ENCODE measurements at regions not wholly inside any gene's neighbourhood (a gene's known extent, or its start where the extent isn't known, plus 50 kb on each side); places are given as distances from the start of the nearest gene placed in this dataset.

DNA sequence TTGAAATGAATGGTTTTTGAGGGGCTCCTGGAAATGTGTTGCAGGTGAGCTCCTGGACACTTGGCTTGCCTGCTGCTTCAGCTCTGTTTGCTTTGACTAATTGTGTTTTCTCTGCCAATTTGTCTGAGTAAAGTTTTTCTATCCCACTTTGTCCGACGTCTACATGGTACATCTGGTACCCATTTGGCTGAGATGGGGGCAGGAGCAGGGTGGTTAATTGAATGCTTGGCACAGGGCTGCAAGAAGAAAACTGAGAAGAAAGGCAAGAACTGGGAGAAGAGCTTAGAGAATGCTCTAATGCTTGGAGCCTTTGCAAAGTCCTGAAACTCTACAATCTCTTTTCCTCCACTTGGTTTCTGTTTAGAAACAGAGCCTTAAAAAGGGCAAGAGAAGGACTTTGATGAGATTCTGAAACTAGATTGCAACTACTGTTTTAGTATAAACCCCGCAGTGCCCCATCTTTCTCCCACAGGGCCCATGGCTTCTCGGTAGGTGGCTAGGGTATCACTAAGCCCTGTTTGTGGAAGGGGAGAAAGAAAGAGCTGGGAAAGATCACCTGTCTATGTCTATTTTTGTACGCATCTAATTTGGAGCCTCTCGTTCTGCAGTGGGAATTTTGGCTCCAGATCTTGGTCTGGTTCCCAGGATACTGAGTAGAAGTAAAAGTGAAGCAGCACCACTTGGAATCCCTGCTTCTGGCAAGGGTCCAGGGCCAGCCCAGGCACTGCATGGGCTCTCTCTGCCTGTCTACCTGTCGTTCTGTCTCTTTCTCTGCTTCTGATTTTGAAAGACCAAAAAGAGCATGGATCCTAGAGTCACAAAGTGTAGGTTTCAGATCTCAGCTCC is 214.4 kb downstream of the SEMA6A start:
- no peak for TF ChIP-seq POLR2AphosphoS5 (IDR thresholded peaks at IDR 0.05; ENCODE audit: low read depth, low read length)
- TF ChIP-seq TAF1 (IDR thresholded peaks at IDR 0.05; ENCODE audit: low read depth, low read length): no peak
- no peak for TF ChIP-seq POLR2A (IDR thresholded peaks at IDR 0.05; ENCODE audit: low read depth, low read length)
- no peak for TF ChIP-seq POU2F2 (IDR thresholded peaks at IDR 0.05; ENCODE audit: low read depth, low read length)
- no peak for TF ChIP-seq PAX5 (IDR thresholded peaks at IDR 0.05; ENCODE audit: insufficient read depth, low read length, severe bottlenecking)
